Liver (tissue), 8 donors: ENCODE measurements at regions not wholly inside any gene's neighbourhood (a gene's known extent, or its start where the extent isn't known, plus 50 kb on each side); places are given as distances from the start of the nearest gene placed in this dataset.

Experiments used
- DNase-seq: peaks from one replicate; pipeline ENCODE4 v3.0.0-alpha.2; 2017; ENCODE audit warnings: low spot score
- H3K27ac ChIP-seq, 2 donors: one replicate each; pipeline ENCODE4 v1.7.0; 2013; ENCODE audit warnings: inconsistent platforms in 2 of 2, low read length in 2 of 2, control low read depth in 1 of 2, low read depth in 1 of 2, mild to moderate bottlenecking in 1 of 2
- H3K27me3 ChIP-seq, 4 donors: one replicate each; pipeline versions ENCODE4 v1.6.1 to v1.7.0; 2013; ENCODE audit warnings: low read length in 3 of 4, inconsistent platforms in 1 of 4, mild to moderate bottlenecking in 1 of 4, moderate library complexity in 1 of 4; ENCODE audit not compliant: control insufficient read depth in 4 of 4, insufficient read depth in 4 of 4
- H3K36me3 ChIP-seq, 4 donors: one replicate each; pipeline versions ENCODE4 v1.6.1 to v1.7.0; 2013; ENCODE audit warnings: low read length in 3 of 4, mild to moderate bottlenecking in 3 of 4, low read depth in 1 of 4, moderate library complexity in 1 of 4; ENCODE audit not compliant: control insufficient read depth in 4 of 4, insufficient read depth in 3 of 4
- H3K4me1 ChIP-seq, 4 donors: one replicate each; pipeline versions ENCODE4 v1.6.1 to v1.7.0; 2013; ENCODE audit warnings: low read length in 3 of 4, mild to moderate bottlenecking in 3 of 4, moderate library complexity in 1 of 4; ENCODE audit not compliant: control insufficient read depth in 4 of 4, insufficient read depth in 4 of 4
- H3K4me3 ChIP-seq, 3 donors: one replicate each; pipeline versions ENCODE4 v1.6.1 to v1.7.0; 2013; ENCODE audit warnings: low read length in 3 of 3, control low read depth in 1 of 3, low read depth in 1 of 3, mild to moderate bottlenecking in 1 of 3
- H3K9ac ChIP-seq, 2 donors: one replicate each; pipeline ENCODE4 v1.7.0; 2013; ENCODE audit warnings: low read length in 2 of 2, mild to moderate bottlenecking in 2 of 2, moderate library complexity in 2 of 2, control low read depth in 1 of 2, low read depth in 1 of 2
- H3K9me3 ChIP-seq, 4 donors: one replicate each; pipeline versions ENCODE4 v1.6.1 to v1.7.0; 2013; ENCODE audit warnings: low read length in 3 of 4; ENCODE audit not compliant: control insufficient read depth in 4 of 4
- EGR1 ChIP-seq, 2 donors: IDR thresholded peaks; 2 replicates each; pipeline ENCODE4 v1.6.1; 2016 to 2018; ENCODE audit warnings: antibody characterized with exemption in 2 of 2, low read depth in 2 of 2
- FOXA1 ChIP-seq: IDR thresholded peaks from 2 replicates; pipeline ENCODE4 v1.6.1; 2016; ENCODE audit warnings: antibody characterized with exemption
- FOXA2 ChIP-seq: IDR thresholded peaks from 2 replicates; pipeline ENCODE4 v1.6.1; 2016; ENCODE audit warnings: antibody characterized with exemption
- GABPA ChIP-seq, 2 donors: IDR thresholded peaks in 1 of 2; conservative IDR thresholded peaks in 1 of 2; 2 replicates each; pipeline ENCODE4 v1.6.1; 2016; ENCODE audit warnings: antibody characterized with exemption in 2 of 2, mild to moderate bottlenecking in 1 of 2, moderate library complexity in 1 of 2
- HNF4A ChIP-seq, 2 donors: conservative IDR thresholded peaks; 2 replicates each; pipeline ENCODE4 v1.6.1; 2016; ENCODE audit warnings: antibody characterized with exemption in 2 of 2, mild to moderate bottlenecking in 2 of 2
- HNF4G ChIP-seq: IDR thresholded peaks from 2 replicates; pipeline ENCODE4 v1.6.1; 2016; ENCODE audit warnings: antibody characterized with exemption
- JUND ChIP-seq, 2 donors: IDR thresholded peaks; 2 replicates each; pipeline ENCODE4 v1.6.1; 2016; ENCODE audit warnings: antibody characterized with exemption in 2 of 2
- MAX ChIP-seq: IDR thresholded peaks from 2 replicates; pipeline ENCODE4 v1.6.1; 2016; ENCODE audit warnings: antibody characterized with exemption
- NR2F2 ChIP-seq: IDR thresholded peaks from 2 replicates; pipeline ENCODE4 v1.6.1; 2016; ENCODE audit warnings: antibody characterized with exemption
- RAD21 ChIP-seq, 2 donors: IDR thresholded peaks; 2 replicates each; pipeline ENCODE4 v1.6.1; 2016; ENCODE audit warnings: antibody characterized with exemption in 2 of 2, mild to moderate bottlenecking in 2 of 2
- RXRA ChIP-seq, 2 donors: IDR thresholded peaks; 2 replicates each; pipeline ENCODE4 v1.6.1; 2017 to 2018; ENCODE audit warnings: antibody characterized with exemption in 2 of 2, mild to moderate bottlenecking in 1 of 2
- SP1 ChIP-seq: IDR thresholded peaks from 2 replicates; pipeline ENCODE4 v1.6.1; 2018; ENCODE audit warnings: antibody characterized with exemption, mild to moderate bottlenecking
- TAF1 ChIP-seq: conservative IDR thresholded peaks from 2 replicates; pipeline ENCODE4 v1.6.1; 2016; ENCODE audit warnings: antibody characterized with exemption, mild to moderate bottlenecking
- WGBS: extraction: QIAGEN DNeasy Blood & Tissue Kit; methylation state at CpG from one replicate; pipeline ENCODE4 v1.1.7; 2013; 5-methylcytosine and 5-hydroxymethylcytosine counted together
- TF ChIP-seq, protein P1 (sequence below): IDR thresholded peaks from 2 replicates; pipeline ENCODE4 v1.6.1; 2016; ENCODE audit warnings: antibody characterized with exemption, mild to moderate bottlenecking
- TF ChIP-seq, protein P2 (sequence below): IDR thresholded peaks from 2 replicates; pipeline ENCODE4 v1.6.1; 2016; ENCODE audit warnings: antibody characterized with exemption
- TF ChIP-seq, protein P3 (sequence below): fragments of 150-350 bp; IDR thresholded peaks from 2 replicates; pipeline ENCODE4 v1.5.1; 2017; ENCODE audit warnings: improper control_type of control experiment, low read depth, low read length; ENCODE audit not compliant: missing input control
- donor health status: healthy.
- donor health status: healthy.
- donor health status: healthy.
- donor health status: healthy.
- donor health status: healthy.

GRCh38 chr16:80047842-80048241 is 447.3 kb upstream of the MAF start:
- DNase-seq: no peak
- no peaks in the 10 kb centered on the region for H3K4me1 ChIP-seq
- H3K4me3 ChIP-seq: no peak overlapping the region
- H3K36me3 ChIP-seq: no peaks in the 10 kb centered on the region
- no peak overlapping the region for H3K27ac ChIP-seq
- H3K27me3 ChIP-seq: no peaks in the 10 kb centered on the region
- H3K9ac ChIP-seq: no peak overlapping the region
- TF ChIP-seq TAF1 (no peak), JUND (IDR thresholded peaks at IDR 0.05) (no peak), RXRA (IDR thresholded peaks at IDR 0.05) (no peak), HNF4G (no peak), RAD21 (IDR thresholded peaks at IDR 0.05) (no peak), FOXA1 (no peak), NR2F2 (no peak), HNF4A (conservative IDR thresholded peaks at IDR 0.05) (no peak), EGR1 (IDR thresholded peaks at IDR 0.05; ENCODE audit: low read depth in 2 of 2) (no peak), MAX (no peak), GABPA (IDR thresholded peaks at IDR 0.05 in 1 of 2, conservative IDR thresholded peaks at IDR 0.05 in 1 of 2) (no peak)
- TF ChIP-seq, protein P1, sequence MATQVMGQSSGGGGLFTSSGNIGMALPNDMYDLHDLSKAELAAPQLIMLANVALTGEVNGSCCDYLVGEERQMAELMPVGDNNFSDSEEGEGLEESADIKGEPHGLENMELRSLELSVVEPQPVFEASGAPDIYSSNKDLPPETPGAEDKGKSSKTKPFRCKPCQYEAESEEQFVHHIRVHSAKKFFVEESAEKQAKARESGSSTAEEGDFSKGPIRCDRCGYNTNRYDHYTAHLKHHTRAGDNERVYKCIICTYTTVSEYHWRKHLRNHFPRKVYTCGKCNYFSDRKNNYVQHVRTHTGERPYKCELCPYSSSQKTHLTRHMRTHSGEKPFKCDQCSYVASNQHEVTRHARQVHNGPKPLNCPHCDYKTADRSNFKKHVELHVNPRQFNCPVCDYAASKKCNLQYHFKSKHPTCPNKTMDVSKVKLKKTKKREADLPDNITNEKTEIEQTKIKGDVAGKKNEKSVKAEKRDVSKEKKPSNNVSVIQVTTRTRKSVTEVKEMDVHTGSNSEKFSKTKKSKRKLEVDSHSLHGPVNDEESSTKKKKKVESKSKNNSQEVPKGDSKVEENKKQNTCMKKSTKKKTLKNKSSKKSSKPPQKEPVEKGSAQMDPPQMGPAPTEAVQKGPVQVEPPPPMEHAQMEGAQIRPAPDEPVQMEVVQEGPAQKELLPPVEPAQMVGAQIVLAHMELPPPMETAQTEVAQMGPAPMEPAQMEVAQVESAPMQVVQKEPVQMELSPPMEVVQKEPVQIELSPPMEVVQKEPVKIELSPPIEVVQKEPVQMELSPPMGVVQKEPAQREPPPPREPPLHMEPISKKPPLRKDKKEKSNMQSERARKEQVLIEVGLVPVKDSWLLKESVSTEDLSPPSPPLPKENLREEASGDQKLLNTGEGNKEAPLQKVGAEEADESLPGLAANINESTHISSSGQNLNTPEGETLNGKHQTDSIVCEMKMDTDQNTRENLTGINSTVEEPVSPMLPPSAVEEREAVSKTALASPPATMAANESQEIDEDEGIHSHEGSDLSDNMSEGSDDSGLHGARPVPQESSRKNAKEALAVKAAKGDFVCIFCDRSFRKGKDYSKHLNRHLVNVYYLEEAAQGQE: no peak
- TF ChIP-seq, protein P2, sequence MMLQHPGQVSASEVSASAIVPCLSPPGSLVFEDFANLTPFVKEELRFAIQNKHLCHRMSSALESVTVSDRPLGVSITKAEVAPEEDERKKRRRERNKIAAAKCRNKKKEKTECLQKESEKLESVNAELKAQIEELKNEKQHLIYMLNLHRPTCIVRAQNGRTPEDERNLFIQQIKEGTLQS: no peak
- H3K9me3 ChIP-seq: no peaks in the 10 kb centered on the region
- WGBS: 88% methylated on average over 1 of the region's 1 CpG

DNA sequence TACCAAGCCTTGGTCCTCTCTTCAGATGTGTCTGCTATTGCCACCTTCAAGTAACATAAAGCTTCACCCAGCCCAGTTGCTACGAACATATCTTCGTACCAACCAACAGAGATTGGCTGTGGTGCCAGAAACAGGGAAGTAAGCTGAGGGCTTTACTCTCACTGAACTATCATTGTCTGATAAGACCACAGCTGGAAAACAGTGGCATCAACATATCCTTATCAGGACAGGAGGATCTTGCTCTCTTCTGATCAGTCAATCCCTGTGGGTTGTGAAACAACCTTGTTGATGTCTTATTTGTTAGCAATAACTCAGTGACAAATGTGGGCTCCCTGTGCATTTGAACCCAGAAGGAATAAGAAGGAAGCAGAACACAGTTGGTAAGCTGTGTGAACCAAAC is 446.3 kb upstream of the MAF start:
- TF ChIP-seq JUND (IDR thresholded peaks at IDR 0.05) (no peak), FOXA2 (no peak), TAF1 (no peak), MAX (no peak), HNF4G (no peak), SP1 (no peak)
- TF ChIP-seq, protein P3, sequence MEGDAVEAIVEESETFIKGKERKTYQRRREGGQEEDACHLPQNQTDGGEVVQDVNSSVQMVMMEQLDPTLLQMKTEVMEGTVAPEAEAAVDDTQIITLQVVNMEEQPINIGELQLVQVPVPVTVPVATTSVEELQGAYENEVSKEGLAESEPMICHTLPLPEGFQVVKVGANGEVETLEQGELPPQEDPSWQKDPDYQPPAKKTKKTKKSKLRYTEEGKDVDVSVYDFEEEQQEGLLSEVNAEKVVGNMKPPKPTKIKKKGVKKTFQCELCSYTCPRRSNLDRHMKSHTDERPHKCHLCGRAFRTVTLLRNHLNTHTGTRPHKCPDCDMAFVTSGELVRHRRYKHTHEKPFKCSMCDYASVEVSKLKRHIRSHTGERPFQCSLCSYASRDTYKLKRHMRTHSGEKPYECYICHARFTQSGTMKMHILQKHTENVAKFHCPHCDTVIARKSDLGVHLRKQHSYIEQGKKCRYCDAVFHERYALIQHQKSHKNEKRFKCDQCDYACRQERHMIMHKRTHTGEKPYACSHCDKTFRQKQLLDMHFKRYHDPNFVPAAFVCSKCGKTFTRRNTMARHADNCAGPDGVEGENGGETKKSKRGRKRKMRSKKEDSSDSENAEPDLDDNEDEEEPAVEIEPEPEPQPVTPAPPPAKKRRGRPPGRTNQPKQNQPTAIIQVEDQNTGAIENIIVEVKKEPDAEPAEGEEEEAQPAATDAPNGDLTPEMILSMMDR: no peak
- TF ChIP-seq, protein P2: no peak
- TF ChIP-seq, protein P1: no peak
- Histone ChIP-seq H3K27me3 (no peaks in the 10 kb centered on the region), H3K36me3 (no peaks in the 10 kb centered on the region), H3K27ac (no peak overlapping the region), H3K9ac (no peak overlapping the region), H3K4me3 (no peak overlapping the region), H3K9me3 (no peaks in the 10 kb centered on the region), H3K4me1 (no peaks in the 10 kb centered on the region)
- no peak for DNase-seq
- WGBS: 80% methylated on average over 2 of the region's 2 CpGs
